ENCODE measurements at regions not wholly inside any gene's neighbourhood (a gene's known extent, or its start where the extent isn't known, plus 50 kb on each side); places are given as distances from the start of the nearest gene placed in this dataset.

DNA sequence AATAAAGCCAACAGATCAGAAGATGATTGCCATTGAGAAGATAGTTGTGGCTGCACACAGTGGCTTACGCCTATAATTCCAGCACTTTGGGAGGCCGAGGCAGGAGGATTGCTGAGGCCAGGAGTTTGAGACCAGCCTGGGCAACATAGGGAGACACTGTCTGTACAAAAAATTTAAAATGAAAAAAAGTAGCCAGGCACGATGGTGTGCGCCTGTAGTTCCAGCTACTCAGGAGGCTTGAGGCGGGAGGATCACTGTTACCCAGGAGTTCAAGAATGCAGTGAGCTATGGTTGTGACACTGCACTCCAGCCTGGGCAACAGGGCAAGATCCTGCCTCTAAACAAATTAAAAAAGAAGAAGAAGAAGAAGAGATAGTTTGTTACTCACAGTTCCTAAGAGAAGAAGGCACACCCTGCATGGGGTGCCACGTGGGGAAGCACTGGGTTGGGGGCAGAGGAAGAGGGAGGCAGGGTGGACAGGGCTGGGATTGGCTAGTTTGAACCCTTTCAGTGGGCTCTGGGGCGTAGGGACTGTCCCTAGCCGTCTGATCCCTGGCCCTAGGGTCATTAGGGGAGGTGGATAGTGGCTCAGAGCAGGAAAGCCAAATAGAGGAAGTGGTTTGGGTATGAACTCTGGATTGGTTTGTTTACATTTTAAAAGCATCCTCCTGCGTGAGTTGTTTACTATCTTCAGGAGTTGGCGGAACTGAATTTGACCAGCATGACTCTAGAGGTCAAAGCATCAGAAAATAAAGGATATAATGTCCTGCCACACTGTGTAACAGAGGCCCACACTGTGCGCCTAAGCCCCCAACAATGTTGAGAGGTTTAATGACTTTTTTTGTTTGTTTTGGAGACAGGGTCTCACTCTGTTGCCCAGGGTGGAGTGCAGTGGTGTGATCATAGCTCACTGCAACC, 60.5 kb upstream of the MEDAG start:
- DNase-seq (ENCODE audit: low read depth), result no peak

DNA sequence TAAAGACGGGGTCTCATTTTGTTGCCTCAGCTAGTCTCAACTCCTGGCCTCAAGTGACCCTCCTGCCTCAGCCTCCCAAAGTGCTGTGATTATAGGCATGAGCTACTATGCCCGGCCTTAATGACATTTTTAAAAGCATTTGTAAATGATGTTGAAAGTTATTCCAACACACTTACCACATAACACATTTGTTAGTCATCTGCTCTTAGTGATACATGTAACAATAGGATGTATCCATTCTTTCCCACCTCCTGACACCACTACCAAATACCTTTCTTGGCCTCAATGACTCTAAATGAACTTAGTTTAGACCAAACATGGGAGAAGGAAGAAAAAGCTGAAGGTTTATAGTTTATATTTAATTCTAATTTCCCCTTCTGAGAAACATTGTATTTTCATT, 59.8 kb upstream of the MEDAG start:
- peak; percentile 64 for DNase-seq (ENCODE audit: low read depth)

DNA sequence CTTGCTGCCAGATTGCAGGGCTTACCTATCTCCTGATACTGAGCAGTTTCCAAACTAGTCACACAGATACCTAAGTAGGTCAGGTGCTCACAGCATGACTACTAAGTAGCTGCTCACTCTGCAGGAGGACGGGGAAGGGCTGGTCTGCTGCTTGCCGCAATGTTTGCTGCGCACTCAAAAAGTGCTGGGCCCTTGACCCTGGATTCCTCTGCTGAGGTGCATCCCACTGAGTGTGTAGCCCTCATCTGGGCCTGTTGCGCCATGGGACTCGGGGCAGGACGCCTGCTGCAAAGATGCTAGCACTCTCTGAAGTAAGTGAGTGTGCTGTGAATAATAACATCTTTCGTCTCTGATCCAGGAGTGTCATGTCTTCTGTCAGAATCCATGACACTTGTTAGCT, 59.2 kb upstream of the MEDAG start:
- no peak for DNase-seq (ENCODE audit: low read depth)

DNA sequence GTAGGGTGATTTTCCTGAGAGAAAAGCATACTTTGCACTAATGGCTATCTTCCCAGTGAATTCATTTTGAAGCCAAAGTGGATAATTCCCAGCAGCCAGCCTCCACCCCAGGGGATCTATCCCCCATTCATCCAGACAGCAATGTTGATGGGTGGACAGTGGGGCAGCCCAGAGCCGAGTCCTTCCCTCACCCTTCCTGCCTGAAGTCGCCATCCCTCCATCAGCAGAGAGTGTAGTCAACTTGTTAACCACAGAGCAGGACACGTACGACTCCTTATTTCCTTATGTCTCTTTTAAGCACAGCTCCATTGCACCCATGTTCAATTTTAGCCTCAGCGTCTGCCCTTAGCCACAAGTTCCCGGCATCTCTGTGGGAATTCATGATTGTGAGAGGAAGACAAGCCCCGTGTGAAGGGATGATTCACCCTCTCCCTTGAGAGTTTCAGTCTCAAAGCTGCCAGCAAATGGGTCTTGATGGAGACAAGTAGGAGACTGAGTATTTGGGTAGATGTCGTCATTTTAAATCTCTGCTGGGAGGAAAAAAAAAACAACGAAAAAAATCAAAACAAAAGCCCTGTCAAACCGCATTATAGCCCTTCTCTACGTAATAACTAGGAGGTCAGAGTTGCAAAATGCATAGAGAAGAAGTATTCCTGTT, 58.3 kb upstream of the MEDAG start:
- DNase-seq (ENCODE audit: low read depth), result peak; percentile 100

DNA sequence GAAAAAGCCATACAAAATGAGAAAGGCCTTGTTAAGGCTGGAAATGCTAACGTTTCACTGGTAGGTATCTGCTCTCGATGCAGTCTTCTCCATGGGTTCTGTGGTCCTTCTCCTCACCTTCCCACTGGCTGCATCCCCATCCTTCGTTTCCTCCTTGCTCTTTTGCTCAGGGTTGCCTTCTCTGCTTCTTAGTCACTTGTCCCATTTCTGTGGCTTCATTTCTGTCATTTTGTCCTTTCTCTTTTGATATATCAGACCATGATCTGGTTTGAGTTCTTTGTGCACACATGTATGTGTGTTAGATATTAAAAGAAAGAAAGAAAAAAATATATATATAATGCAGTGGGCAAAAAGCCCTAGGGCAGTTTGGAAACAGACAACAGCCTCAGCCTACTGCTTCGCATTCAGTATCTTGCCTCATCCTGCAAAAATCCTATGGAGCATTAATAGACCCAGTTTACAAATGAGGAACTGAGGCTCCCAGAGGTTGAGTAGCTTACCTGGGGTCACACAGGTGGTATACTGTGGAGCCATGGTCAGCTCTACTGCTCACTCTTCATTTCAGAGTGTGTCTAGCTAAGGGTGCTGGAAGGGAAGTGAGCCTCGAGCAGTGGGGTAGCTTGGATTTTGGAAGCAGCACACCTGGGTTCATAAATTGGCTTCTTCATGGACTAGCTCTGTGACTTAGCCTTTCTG, 57.6 kb upstream of the MEDAG start:
- DNase-seq (ENCODE audit: low read depth), result no peak

DNA sequence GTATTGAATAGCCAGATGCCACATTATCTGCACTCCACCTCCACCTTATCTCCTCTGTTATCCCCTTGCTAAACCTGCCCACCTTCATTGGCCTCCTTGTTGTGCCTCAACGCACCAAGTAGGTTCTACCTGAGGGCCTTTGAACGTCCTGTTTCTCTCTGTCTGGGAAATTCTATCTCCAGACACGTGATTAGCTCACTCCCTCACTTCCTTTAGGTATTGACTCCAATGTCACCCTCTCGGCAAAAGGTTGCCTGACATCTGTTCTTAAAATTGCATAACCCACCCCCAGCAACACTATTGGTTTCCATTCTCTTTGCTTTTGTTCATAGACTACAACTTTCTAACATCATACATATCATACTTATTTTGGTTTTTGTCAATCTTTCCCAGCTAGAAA, 56.5 kb upstream of the MEDAG start:
- DNase-seq (ENCODE audit: low read depth), result no peak

DNA sequence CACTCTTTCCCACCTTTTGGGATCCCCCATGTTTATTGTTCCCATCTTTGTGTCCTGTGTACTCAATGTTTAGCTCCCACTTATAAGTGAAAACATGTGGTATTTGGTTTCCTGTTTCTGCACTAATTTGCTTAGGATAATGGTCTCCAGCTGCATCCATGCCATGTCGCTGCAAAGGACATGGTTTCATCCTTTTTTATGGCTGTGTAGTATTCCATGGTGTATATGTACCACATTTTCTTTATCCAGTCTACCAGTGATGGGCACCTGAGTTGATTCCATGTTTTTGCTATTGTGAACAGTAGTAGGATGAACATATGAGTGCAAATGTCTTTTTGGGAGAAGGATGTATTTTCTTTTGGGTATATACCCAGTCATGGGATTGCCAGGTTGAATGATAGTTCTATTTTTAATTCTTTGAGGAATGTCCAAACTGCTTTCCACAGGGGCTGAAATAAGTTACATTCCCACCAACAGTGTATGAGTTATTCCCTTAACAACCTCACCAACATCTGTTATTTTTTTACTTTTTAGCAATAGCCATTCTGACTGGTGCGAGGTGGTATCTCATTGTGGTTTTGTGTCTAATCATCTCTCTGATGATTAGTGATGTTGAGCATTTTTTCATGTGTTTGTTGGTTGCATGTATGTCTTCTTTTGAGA, 55.7 kb upstream of the MEDAG start:
- peak; percentile 68 for DNase-seq (ENCODE audit: low read depth)

DNA sequence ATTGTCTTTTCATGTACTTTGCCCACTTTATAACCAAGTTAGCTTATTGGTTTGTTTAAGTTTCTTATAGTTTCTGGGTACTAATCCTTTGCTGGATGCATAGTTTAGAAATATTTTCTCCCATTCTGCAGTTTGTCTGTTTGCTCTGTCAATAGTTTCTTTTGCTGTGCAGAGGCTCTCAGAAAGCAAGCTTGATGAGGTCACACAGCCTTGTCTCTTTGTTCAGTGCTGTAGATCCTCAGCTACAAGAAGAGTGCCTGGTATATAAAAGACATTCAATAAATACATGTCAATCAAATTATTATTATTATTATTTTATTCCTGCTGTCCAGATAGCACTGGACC, 55.2 kb upstream of the MEDAG start:
- DNase-seq (ENCODE audit: low read depth), result no peak

DNA sequence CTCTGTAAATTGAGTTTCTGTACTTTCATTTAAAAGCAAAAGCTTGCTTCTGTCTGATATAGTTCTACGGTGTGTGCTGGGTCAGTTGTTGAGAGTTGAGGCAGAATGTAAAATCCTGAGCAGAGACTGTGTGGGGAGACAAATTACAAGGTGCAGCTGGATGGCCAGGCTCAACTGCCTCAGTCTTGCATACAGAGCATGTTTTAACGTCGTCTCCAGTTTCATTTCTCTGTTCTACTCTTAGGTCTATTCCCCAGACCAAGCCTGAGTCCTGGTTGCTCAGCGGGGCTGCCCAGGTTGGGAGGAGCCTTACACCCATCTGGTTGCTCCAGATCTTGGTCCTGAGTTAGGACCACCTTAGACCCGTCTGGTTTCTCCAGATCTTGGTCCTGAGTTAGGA, 54.4 kb upstream of the MEDAG start:
- no peak for DNase-seq (ENCODE audit: low read depth)

DNA sequence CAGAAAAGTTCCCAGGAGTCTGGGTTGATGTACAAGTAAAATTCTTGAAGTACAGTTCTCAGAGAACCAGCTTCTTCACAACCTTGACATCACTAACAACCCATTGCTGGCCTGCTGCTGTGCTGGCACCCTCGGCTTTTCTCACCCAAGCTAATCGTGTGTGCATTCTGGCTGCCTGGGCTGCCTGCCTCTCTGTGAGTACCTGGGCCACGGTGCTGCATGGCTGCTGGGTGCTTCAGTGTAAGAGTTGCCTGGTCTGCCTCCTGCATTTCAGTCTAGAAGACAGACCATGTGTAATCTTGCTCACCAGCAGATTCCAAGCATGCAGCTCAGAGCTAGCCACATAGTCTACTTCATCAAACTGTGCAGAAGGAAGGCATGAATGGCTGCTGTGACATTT, 50.5 kb upstream of the MEDAG start:
- no peak for DNase-seq (ENCODE audit: low read depth)

DNA sequence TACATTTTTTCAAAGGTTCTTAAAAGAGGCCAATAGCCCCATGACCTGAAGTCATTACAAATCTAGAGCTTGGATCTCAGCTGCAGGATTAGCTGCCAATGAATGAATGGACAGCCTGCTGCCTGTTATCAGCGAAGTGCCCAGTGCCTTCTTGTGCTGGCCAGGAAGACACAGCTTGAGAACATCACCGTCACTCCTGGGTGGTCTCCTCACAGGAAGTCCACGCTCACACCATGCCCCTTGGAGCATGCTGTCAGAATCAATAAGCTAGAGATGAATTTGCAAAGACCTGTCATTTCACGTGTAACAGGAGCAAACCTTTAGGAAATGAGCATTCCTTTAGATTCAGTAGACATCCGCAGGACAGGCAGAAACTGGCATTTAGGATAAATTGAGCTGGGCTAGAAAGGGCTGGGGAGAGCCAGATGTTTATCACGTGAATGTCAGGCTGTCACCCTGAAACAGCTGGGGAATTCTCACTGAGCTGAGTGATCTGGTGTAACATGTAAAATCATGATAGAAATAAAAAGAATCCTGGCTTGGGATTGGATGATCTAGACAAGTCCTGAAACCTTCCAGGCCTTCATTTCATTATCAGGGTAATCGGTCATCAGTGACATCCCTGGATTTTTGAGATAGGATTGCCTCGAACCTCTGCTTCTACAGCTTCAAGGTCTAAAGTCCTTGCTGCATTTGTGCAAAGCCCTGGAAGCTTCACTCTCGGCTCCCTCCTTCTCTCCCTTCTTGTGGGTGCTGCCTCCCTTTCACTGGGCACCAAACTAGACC, 49.9 kb upstream of the MEDAG start:
- no peak for DNase-seq (ENCODE audit: low read depth)

Data from LHCN-M2 (cell line).